Endodermal cell (in vitro differentiated cells): ENCODE measurements at regions not wholly inside any gene's neighbourhood (a gene's known extent, or its start where the extent isn't known, plus 50 kb on each side); places are given as distances from the start of the nearest gene placed in this dataset.

Experiments used
- DNase-seq: peaks from one replicate; pipeline ENCODE4 v3.0.0-alpha.2; 2017
- H3K27ac ChIP-seq: 2 replicates; pipeline ENCODE4 v1.5.1; 2013; ENCODE audit warnings: mild to moderate bottlenecking, low read depth, low read length, moderate library complexity
- H3K27me3 ChIP-seq: 2 replicates; pipeline ENCODE4 v1.6.1; 2013; ENCODE audit warnings: mild to moderate bottlenecking, low read length, moderate library complexity; ENCODE audit not compliant: insufficient read depth, control insufficient read depth, poor library complexity, severe bottlenecking
- H3K36me3 ChIP-seq: 2 replicates; pipeline ENCODE4 v1.7.0; 2013; ENCODE audit warnings: mild to moderate bottlenecking, low read length, moderate library complexity; ENCODE audit not compliant: control insufficient read depth, insufficient read depth
- H3K4me1 ChIP-seq: one replicate; pipeline ENCODE4 v1.7.0; 2013; ENCODE audit warnings: low read length; ENCODE audit not compliant: control insufficient read depth, insufficient read depth
- H3K4me3 ChIP-seq: 2 replicates; pipeline ENCODE4 v1.5.1; 2013; ENCODE audit warnings: mild to moderate bottlenecking, low read length, moderate library complexity
- H3K9ac ChIP-seq: 2 replicates; pipeline ENCODE4 v1.6.1; 2013; ENCODE audit warnings: mild to moderate bottlenecking, low read length, moderate library complexity; ENCODE audit not compliant: poor library complexity, severe bottlenecking; ENCODE audit errors: extremely low read depth
- H3K9me3 ChIP-seq: 2 replicates; pipeline ENCODE4 v1.6.1; 2013; ENCODE audit warnings: mild to moderate bottlenecking, low read length, moderate library complexity; ENCODE audit not compliant: control insufficient read depth
- H3K27ac Mint-ChIP-seq: 2 replicates; pipeline ENCODE4 v1.8.0; 2020; ENCODE audit warnings: mixed read lengths
- H3K27me3 Mint-ChIP-seq: 2 replicates; pipeline ENCODE4 v1.8.0; 2021; ENCODE audit warnings: mild to moderate bottlenecking, mixed read lengths; ENCODE audit not compliant: insufficient read depth
- H3K36me3 Mint-ChIP-seq: 2 replicates; pipeline ENCODE4 v1.8.0; 2020; ENCODE audit warnings: low read depth, mixed read lengths
- H3K4me1 Mint-ChIP-seq: 2 replicates; pipeline ENCODE4 v1.8.0; 2020; ENCODE audit warnings: mixed read lengths
- H3K4me3 Mint-ChIP-seq: 2 replicates; pipeline ENCODE4 v1.8.0; 2020; ENCODE audit warnings: mild to moderate bottlenecking, moderate library complexity, mixed read lengths
- H3K9me3 Mint-ChIP-seq: 2 replicates; pipeline ENCODE4 v1.8.0; 2020; ENCODE audit warnings: mild to moderate bottlenecking, mixed read lengths
- WGBS, 2 experiments: methylation state at CpG; one replicate each; pipeline versions ENCODE4 v1.1.5 to v1.1.7; 2013; ENCODE audit warnings: missing lambda C conversion rate in 2 of 2, mixed read lengths in 1 of 2; ENCODE audit not compliant: insufficient coverage in 1 of 2, insufficient read length in 1 of 2; 5-methylcytosine and 5-hydroxymethylcytosine counted together
- TF ChIP-seq, protein P1 (sequence below): fragments of 200-600 bp; sonication (generic); conservative IDR thresholded peaks from 2 replicates; pipeline ENCODE4 v1.5.0; 2021; ENCODE audit warnings: antibody characterized with exemption, mild to moderate bottlenecking

- peak; percentile 35 for DNase-seq
- Mint-ChIP-seq H3K4me1 (peaks cover 13% of the 10 kb centered on the region), H3K27ac (no peak overlapping the region), H3K36me3 (no peaks in the 10 kb centered on the region), H3K4me3 (no peak overlapping the region), H3K9me3 (no peaks in the 10 kb centered on the region), H3K27me3 (no peaks in the 10 kb centered on the region)
- no peak overlapping the region for H3K9ac ChIP-seq
- H3K4me1 ChIP-seq = peaks cover 6% of the 10 kb centered on the region
- no peak overlapping the region for H3K4me3 ChIP-seq
- TF ChIP-seq, protein P1, sequence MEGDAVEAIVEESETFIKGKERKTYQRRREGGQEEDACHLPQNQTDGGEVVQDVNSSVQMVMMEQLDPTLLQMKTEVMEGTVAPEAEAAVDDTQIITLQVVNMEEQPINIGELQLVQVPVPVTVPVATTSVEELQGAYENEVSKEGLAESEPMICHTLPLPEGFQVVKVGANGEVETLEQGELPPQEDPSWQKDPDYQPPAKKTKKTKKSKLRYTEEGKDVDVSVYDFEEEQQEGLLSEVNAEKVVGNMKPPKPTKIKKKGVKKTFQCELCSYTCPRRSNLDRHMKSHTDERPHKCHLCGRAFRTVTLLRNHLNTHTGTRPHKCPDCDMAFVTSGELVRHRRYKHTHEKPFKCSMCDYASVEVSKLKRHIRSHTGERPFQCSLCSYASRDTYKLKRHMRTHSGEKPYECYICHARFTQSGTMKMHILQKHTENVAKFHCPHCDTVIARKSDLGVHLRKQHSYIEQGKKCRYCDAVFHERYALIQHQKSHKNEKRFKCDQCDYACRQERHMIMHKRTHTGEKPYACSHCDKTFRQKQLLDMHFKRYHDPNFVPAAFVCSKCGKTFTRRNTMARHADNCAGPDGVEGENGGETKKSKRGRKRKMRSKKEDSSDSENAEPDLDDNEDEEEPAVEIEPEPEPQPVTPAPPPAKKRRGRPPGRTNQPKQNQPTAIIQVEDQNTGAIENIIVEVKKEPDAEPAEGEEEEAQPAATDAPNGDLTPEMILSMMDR = no peak
- H3K36me3 ChIP-seq = no peaks in the 10 kb centered on the region
- H3K9me3 ChIP-seq = no peaks in the 10 kb centered on the region
- 95 to 100% methylated on average over 3 of the region's 3 CpGs for WGBS, 2 experiments
- H3K27ac ChIP-seq = no peak overlapping the region
- H3K27me3 ChIP-seq = no peaks in the 10 kb centered on the region
These were observed 136.6 kb downstream of the TOMM20 start for GRCh38 chr1:234992065-234992464.

- Mint-ChIP-seq H3K27ac (no peak overlapping the region), H3K9me3 (no peaks in the 10 kb centered on the region), H3K27me3 (no peaks in the 10 kb centered on the region), H3K36me3 (no peaks in the 10 kb centered on the region), H3K4me1 (peaks cover 20% of the 10 kb centered on the region), H3K4me3 (no peak overlapping the region)
- Histone ChIP-seq H3K4me1 (peaks cover 8% of the 10 kb centered on the region), H3K27me3 (no peaks in the 10 kb centered on the region), H3K27ac (no peak overlapping the region), H3K9me3 (no peaks in the 10 kb centered on the region), H3K9ac (no peak overlapping the region), H3K4me3 (no peak overlapping the region), H3K36me3 (no peaks in the 10 kb centered on the region)
- no peak for DNase-seq
- WGBS, 2 experiments = 92 to 95% methylated on average over 9 of the region's 9 CpGs
- TF ChIP-seq, protein P1 = no peak
These were observed 137.5 kb downstream of the TOMM20 start for GRCh38 chr1:234990874-234991801.

GRCh38 chr1:234990328-234990675, 138.3 kb downstream of the TOMM20 start:
- no peak overlapping the region for H3K27ac ChIP-seq
- peaks cover 21% of the 10 kb centered on the region for H3K4me1 Mint-ChIP-seq
- DNase-seq = no peak
- no peak overlapping the region for H3K9ac ChIP-seq
- H3K27ac Mint-ChIP-seq = no peak overlapping the region
- H3K27me3 ChIP-seq = no peaks in the 10 kb centered on the region
- no peak overlapping the region for H3K4me3 Mint-ChIP-seq
- H3K36me3 Mint-ChIP-seq = no peaks in the 10 kb centered on the region
- H3K27me3 Mint-ChIP-seq = no peaks in the 10 kb centered on the region
- no peak overlapping the region for H3K4me3 ChIP-seq
- no peaks in the 10 kb centered on the region for H3K9me3 Mint-ChIP-seq
- H3K36me3 ChIP-seq = no peaks in the 10 kb centered on the region
- TF ChIP-seq, protein P1 = no peak
- WGBS, 2 experiments = 62% methylated on average over 3 of the region's 3 CpGs; no CpG with 5 or more reads in 1 of the 2 experiments
- H3K4me1 ChIP-seq = peaks cover 8% of the 10 kb centered on the region
- H3K9me3 ChIP-seq = no peaks in the 10 kb centered on the region
